Lung (tissue), 12 donors: ENCODE measurements at regions not wholly inside any gene's neighbourhood (a gene's known extent, or its start where the extent isn't known, plus 50 kb on each side); places are given as distances from the start of the nearest gene placed in this dataset. TPM values are rescaled to one million over a fixed set of nuclear protein-coding genes. Genes with fewer than 3 reads are reported as not detected.
"Not testable (repeated sequence)": the region's sequence is repeated elsewhere in the genome, so short reads cannot be mapped to it uniquely, and the experiment has no call there.

Experiments
- ATAC-seq: fragments of 200-7000 bp; cut with Tn5 transposase; one replicate; pipeline ENCODE4 v1.9.1; 2020; ENCODE audit warnings: moderate number of reproducible peaks; ENCODE audit not compliant: insufficient read depth, low FRiP score
- DNase-seq, 3 donors: peaks; one replicate each; pipeline ENCODE4 v3.0.0-alpha.2; 2013 to 2017
- H3K27ac ChIP-seq, 2 donors: one replicate each; pipeline ENCODE4 v1.5.1; 2013; ENCODE audit warnings: mild to moderate bottlenecking in 2 of 2, moderate library complexity in 2 of 2, control low read depth in 1 of 2, inconsistent platforms in 1 of 2, low read depth in 1 of 2, low read length in 1 of 2
- H3K27me3 ChIP-seq, 3 donors: one replicate each; pipeline ENCODE4 v1.5.1; 2013; ENCODE audit warnings: low read length in 2 of 3; ENCODE audit not compliant: control insufficient read depth in 3 of 3, insufficient read depth in 3 of 3
- H3K36me3 ChIP-seq, 4 donors: one replicate each; pipeline ENCODE4 v1.5.1; 2013; ENCODE audit warnings: low read length in 4 of 4, mild to moderate bottlenecking in 1 of 4, moderate library complexity in 1 of 4; ENCODE audit not compliant: control insufficient read depth in 4 of 4, insufficient read depth in 4 of 4
- H3K4me1 ChIP-seq, 5 donors: one replicate each; pipeline ENCODE4 v1.5.1; 2013; ENCODE audit warnings: low read length in 5 of 5, mild to moderate bottlenecking in 2 of 5, moderate library complexity in 1 of 5; ENCODE audit not compliant: control insufficient read depth in 5 of 5, insufficient read depth in 5 of 5
- H3K4me3 ChIP-seq: one replicate; pipeline ENCODE4 v1.5.1; 2013; ENCODE audit warnings: mild to moderate bottlenecking, control low read depth, moderate library complexity
- H3K9ac ChIP-seq, 2 donors: one replicate each; pipeline ENCODE4 v1.5.1; 2013; ENCODE audit warnings: low read length in 2 of 2, control low read depth in 1 of 2; ENCODE audit not compliant: insufficient read depth in 1 of 2
- H3K9me3 ChIP-seq, 4 donors: one replicate each; pipeline ENCODE4 v1.5.1; 2013; ENCODE audit warnings: low read length in 3 of 4, mild to moderate bottlenecking in 1 of 4, moderate library complexity in 1 of 4; ENCODE audit not compliant: control insufficient read depth in 4 of 4, insufficient read depth in 3 of 4
- WGBS, 2 donors: extraction: QIAGEN DNeasy Blood & Tissue Kit; methylation state at CpG; one replicate each; pipeline ENCODE4 v1.1.7; 2013; 5-methylcytosine and 5-hydroxymethylcytosine counted together
- small RNA-seq: library from RNA; depleted of rRNA; stranded (forward); fragments of <200 nt; gene quantifications from one replicate; pipeline ENCODE3, GENCODE V24; 2014; ENCODE audit warnings: low replicate concordance
- TF ChIP-seq, protein P1 (sequence below): IDR thresholded peaks from 2 replicates; pipeline ENCODE4 v1.5.1; 2012; ENCODE audit warnings: mild to moderate bottlenecking; ENCODE audit errors: control extremely low read depth, extremely low read depth
- donor health status: control.
- donor health status: control.
- donor health status: Bipolar disorder and iron deficiency.
- donor health status: healthy.
- donor health status: DM: yes; HTN: yes; CAD: no.

- not testable (repeated sequence) for H3K27ac ChIP-seq, H3K9ac ChIP-seq, H3K4me1 ChIP-seq, DNase-seq, H3K4me3 ChIP-seq, H3K36me3 ChIP-seq, H3K27me3 ChIP-seq, ATAC-seq
- H3K9me3 ChIP-seq: peaks cover 0 to 11% (median 7%) of the 10 kb centered on the region in 4 donors
- WGBS, 2 donors: 97% methylated on average over 30 to 31 of the region's 31 CpGs
Observed at GRCh38 chr17:28266926-28267719, 51.9 kb upstream of the TMEM97 start.

DNA sequence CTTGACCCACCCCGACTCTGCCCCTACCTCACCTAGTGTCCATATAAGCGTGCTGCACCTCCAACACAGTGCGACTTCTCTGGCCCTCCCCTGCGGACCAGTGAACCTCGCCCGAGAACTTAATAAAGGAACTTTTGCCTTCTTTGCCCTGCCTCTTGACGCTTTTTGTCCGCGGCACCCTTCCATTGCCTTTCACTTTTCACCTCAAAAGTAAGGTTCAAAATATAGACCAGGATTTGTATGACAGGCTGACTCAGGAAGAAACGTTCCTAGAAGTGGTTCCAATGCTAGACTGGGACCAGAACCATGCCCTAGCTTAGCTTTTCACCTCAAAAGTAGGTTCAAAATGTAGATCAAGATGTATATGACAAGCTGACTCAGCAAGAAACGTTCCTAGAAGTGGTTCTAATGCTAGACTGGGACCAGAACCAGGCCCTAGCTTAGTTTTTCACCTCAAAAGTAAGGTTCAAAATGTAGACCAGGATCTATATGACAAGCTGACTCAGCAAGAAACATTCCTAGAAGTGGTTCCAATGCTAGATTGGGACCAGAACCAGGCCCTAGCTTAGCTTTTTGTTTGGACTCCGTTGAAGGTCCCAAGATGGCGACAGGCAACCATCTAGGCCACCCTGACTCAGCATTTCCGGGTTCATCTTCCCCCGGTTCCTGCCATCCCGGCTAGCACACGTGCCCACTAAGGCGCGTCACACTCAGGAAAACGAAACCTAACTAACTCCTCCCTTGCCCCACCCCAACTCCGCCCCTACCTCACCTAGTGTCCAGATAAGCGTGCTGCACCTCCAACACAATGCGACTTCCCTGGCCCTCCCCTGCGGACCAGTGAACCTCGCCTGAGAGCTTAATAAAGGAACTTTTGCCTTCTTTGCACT is 51.0 kb upstream of the TMEM97 start:
- Histone ChIP-seq H3K4me1 (no peaks in the 10 kb centered on the region), H3K4me3 (no peak overlapping the region), H3K27me3 (no peaks in the 10 kb centered on the region), H3K36me3 (no peaks in the 10 kb centered on the region), H3K9ac (no peak overlapping the region), H3K9me3 (peaks cover 0 to 11% (median 6%) of the 10 kb centered on the region in 4 donors), H3K27ac (no peak overlapping the region)
- ATAC-seq: no peak
- DNase-seq: no peak
- WGBS, 2 donors: 92 to 93% methylated on average over 25 of the region's 25 CpGs
- TF ChIP-seq, protein P1, sequence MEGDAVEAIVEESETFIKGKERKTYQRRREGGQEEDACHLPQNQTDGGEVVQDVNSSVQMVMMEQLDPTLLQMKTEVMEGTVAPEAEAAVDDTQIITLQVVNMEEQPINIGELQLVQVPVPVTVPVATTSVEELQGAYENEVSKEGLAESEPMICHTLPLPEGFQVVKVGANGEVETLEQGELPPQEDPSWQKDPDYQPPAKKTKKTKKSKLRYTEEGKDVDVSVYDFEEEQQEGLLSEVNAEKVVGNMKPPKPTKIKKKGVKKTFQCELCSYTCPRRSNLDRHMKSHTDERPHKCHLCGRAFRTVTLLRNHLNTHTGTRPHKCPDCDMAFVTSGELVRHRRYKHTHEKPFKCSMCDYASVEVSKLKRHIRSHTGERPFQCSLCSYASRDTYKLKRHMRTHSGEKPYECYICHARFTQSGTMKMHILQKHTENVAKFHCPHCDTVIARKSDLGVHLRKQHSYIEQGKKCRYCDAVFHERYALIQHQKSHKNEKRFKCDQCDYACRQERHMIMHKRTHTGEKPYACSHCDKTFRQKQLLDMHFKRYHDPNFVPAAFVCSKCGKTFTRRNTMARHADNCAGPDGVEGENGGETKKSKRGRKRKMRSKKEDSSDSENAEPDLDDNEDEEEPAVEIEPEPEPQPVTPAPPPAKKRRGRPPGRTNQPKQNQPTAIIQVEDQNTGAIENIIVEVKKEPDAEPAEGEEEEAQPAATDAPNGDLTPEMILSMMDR: no peak

- DNase-seq (no peak), ATAC-seq (no peak)
- Histone ChIP-seq H3K36me3 (no peaks in the 10 kb centered on the region), H3K9ac (no peak overlapping the region), H3K4me1 (no peaks in the 10 kb centered on the region), H3K27me3 (no peaks in the 10 kb centered on the region), H3K9me3 (peaks cover 0 to 7% (median under 1%) of the 10 kb centered on the region in 4 donors), H3K27ac (no peak overlapping the region), H3K4me3 (no peak overlapping the region)
- TF ChIP-seq, protein P1: no peak
- WGBS, 2 donors: 85 to 87% methylated on average over 10 of the region's 10 CpGs
Observed at GRCh38 chr17:28268610-28269313, 50.2 kb upstream of the TMEM97 start.

Small RNA genes in the stretch of these regions (small RNA-seq; reads per million reads assigned to genes)
- gene AC061975.2: not detected
